Common myeloid progenitor, CD34-positive (primary cell): ENCODE measurements at regions not wholly inside any gene's neighbourhood (a gene's known extent, or its start where the extent isn't known, plus 50 kb on each side); places are given as distances from the start of the nearest gene placed in this dataset.

Experiments used
- CTCF ChIA-PET: fragments of 350-600 bp; sonication (Branson Sonifier 250); formaldehyde crosslinking; loops from one replicate; lab custom pipeline; 2021; ENCODE audit warnings: antibody characterized with exemption; lab: Charles Lee
- POLR2A ChIA-PET: fragments of 350-600 bp; sonication (Branson Sonifier 250); formaldehyde crosslinking; loops from one replicate; lab custom pipeline; 2021; ENCODE audit warnings: antibody characterized with exemption; lab: Charles Lee
- DNase-seq, 3 donors: peaks; one replicate each; pipeline versions ENCODE4 v3.0.0 to v3.0.0-alpha.2; 2013
- H3K27ac ChIP-seq, 2 experiments: 1 replicate in 1 of 2; 2 replicates in 1 of 2; pipeline ENCODE4 v1.7.0; 2013; ENCODE audit warnings: inconsistent platforms in 2 of 2, low read length in 2 of 2, mild to moderate bottlenecking in 2 of 2, low read depth in 1 of 2, moderate library complexity in 1 of 2; ENCODE audit not compliant: severe bottlenecking in 2 of 2, insufficient read depth in 1 of 2, poor library complexity in 1 of 2
- H3K27me3 ChIP-seq, 5 experiments: replicated peaks in 2 of 5; 1 replicate in 3 of 5; 2 replicates in 2 of 5; pipeline versions ENCODE4 v1.6.1 to v1.7.0; 2013; ENCODE audit warnings: low read length in 4 of 5, mild to moderate bottlenecking in 2 of 5, moderate library complexity in 2 of 5, inconsistent platforms in 1 of 5; ENCODE audit not compliant: insufficient read depth in 5 of 5, control insufficient read depth in 4 of 5
- H3K36me3 ChIP-seq, 4 experiments: 1 replicate in 2 of 4; 2 replicates in 2 of 4; pipeline versions ENCODE4 v1.6.1 to v1.7.0; 2013; ENCODE audit warnings: low read length in 3 of 4, control low read depth in 1 of 4, mild to moderate bottlenecking in 1 of 4; ENCODE audit not compliant: control insufficient read depth in 4 of 4, insufficient read depth in 4 of 4
- H3K4me1 ChIP-seq, 4 experiments: 1 replicate in 3 of 4; 2 replicates in 1 of 4; pipeline versions ENCODE4 v1.6.1 to v1.7.1; 2013; ENCODE audit warnings: low read length in 3 of 4, mild to moderate bottlenecking in 3 of 4, control low read depth in 1 of 4, inconsistent platforms in 1 of 4, moderate library complexity in 1 of 4; ENCODE audit not compliant: control insufficient read depth in 4 of 4, insufficient read depth in 4 of 4; ENCODE audit errors: control extremely low read depth in 1 of 4
- H3K4me3 ChIP-seq, 7 experiments: 1 replicate in 4 of 7; 2 replicates in 3 of 7; pipeline versions ENCODE4 v1.5.1 to v1.7.0; 2013; ENCODE audit warnings: mild to moderate bottlenecking in 7 of 7, low read length in 6 of 7, moderate library complexity in 6 of 7, inconsistent platforms in 2 of 7, low read depth in 2 of 7, control low read depth in 1 of 7; ENCODE audit not compliant: insufficient read depth in 4 of 7, control insufficient read depth in 1 of 7; ENCODE audit errors: extremely low read depth in 1 of 7
- H3K9me3 ChIP-seq, 5 experiments: 1 replicate in 4 of 5; 2 replicates in 1 of 5; pipeline versions ENCODE4 v1.6.1 to v1.7.1; 2013; ENCODE audit warnings: low read length in 4 of 5, mild to moderate bottlenecking in 2 of 5, inconsistent platforms in 1 of 5, low read depth in 1 of 5, moderate library complexity in 1 of 5; ENCODE audit not compliant: control insufficient read depth in 4 of 5, insufficient read depth in 2 of 5; ENCODE audit errors: control extremely low read depth in 1 of 5
- WGBS: methylation state at CpG from one replicate; pipeline ENCODE4 v1.1.5; 2013; ENCODE audit not compliant: insufficient coverage; 5-methylcytosine and 5-hydroxymethylcytosine counted together

GRCh38 chr2:56871644-56872043, 687.9 kb downstream of the CCDC85A start:
- ChIA-PET POLR2A (no interaction called here), CTCF (no interaction called here)
- H3K4me3 ChIP-seq: no peak overlapping the region
- no peak for DNase-seq
- WGBS: no CpG with 5 or more reads among the region's 1 CpG
- H3K9me3 ChIP-seq: no peaks in the 10 kb centered on the region
- H3K4me1 ChIP-seq: no peaks in the 10 kb centered on the region
- no peaks in the 10 kb centered on the region for H3K36me3 ChIP-seq
- H3K27me3 ChIP-seq: no peaks in the 10 kb centered on the region
- H3K27ac ChIP-seq: no peak overlapping the region

- CTCF ChIA-PET: no interaction called here
These were observed 690.9 kb downstream of the CCDC85A start for GRCh38 chr2:56874717-56875116.

DNA sequence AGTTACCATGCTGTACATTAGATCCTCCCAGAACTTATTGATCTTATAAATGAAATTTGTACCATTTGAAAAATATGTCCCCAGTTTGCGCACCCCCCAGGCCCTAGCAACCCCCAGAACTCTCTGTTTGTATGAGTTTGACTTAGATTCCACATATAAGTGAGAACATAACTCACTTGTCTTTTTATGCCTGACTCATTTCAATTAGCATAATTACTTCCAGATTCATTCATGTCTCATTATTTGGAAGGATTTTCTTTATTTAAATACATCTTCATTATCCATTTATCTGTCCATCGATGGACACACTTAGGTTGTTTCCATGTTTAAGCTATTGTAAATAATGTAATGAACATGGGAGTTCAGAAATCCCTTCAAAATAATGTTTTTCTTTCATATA, 705.9 kb downstream of the CCDC85A start:
- Histone ChIP-seq H3K4me3 (no peak overlapping the region), H3K36me3 (no peaks in the 10 kb centered on the region), H3K9me3 (no peaks in the 10 kb centered on the region), H3K4me1 (no peaks in the 10 kb centered on the region), H3K27me3 (no peaks in the 10 kb centered on the region), H3K27ac (no peak overlapping the region)
- POLR2A ChIA-PET: no interaction called here
- no CpG with 5 or more reads among the region's 2 CpGs for WGBS
- CTCF ChIA-PET: no interaction called here
- no peak for DNase-seq

More at GRCh38 chr2:56874717-56875116, 690.9 kb downstream of the CCDC85A start:
- Histone ChIP-seq H3K9me3 (no peaks in the 10 kb centered on the region), H3K4me3 (no peak overlapping the region), H3K27me3 (no peaks in the 10 kb centered on the region), H3K4me1 (no peaks in the 10 kb centered on the region), H3K27ac (no peak overlapping the region), H3K36me3 (no peaks in the 10 kb centered on the region)
- WGBS: 98% methylated on average over 4 of the region's 4 CpGs
- POLR2A ChIA-PET: no interaction called here
- no peak for DNase-seq

DNA sequence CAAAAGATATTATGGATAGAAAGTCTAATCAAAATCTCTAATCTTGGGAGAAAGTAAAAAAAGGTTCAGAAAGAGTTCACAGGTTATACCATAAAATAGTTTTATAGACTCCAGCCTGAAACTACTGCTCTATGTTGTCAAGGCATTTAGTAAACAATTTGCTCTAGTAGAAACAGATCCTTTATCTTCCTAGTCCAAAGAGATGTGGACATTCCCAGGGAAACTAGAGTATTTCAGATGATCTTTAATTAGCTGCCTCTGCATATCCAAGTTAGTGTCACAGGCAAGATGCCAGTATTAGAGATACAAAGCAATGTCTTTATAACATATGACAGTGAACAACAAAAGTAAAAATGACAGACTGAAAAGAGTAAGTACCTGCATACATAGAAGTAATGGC, 708.6 kb downstream of the CCDC85A start:
- DNase-seq: no peak
- peaks cover 0 to 1% (median 0%) of the 10 kb centered on the region in 5 experiments for H3K9me3 ChIP-seq
- no peaks in the 10 kb centered on the region for H3K36me3 ChIP-seq
- no peaks in the 10 kb centered on the region for H3K27me3 ChIP-seq
- H3K4me1 ChIP-seq: no peaks in the 10 kb centered on the region
- ChIA-PET CTCF (no interaction called here), POLR2A (no interaction called here)
- H3K4me3 ChIP-seq: no peak overlapping the region
- H3K27ac ChIP-seq: no peak overlapping the region

DNA sequence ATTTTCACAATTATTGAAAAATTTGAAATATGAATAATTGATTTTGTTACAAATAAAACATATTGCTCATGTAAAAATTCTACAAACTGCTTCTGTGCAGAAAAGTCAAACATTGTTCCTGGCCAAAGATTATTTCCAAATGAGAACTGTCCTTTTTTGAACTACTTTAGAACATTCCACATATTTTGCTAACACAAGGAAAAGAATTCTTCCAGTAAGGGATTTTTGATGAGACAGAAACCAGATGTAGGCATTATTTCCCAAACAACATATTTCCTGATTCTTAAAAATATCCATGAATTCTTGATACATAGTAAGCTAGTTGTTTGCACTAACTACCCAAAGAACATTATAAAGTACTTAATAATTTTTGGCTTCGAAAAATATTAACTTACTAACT, 715.2 kb downstream of the CCDC85A start:
- no peak for DNase-seq
- no CpG with 5 or more reads among the region's 1 CpG for WGBS
- no peaks in the 10 kb centered on the region for H3K36me3 ChIP-seq
- H3K4me3 ChIP-seq: no peak overlapping the region
- POLR2A ChIA-PET: no interaction called here
- H3K4me1 ChIP-seq: no peaks in the 10 kb centered on the region
- CTCF ChIA-PET: no interaction called here
- no peak overlapping the region for H3K27ac ChIP-seq
- peaks cover 0 to 1% (median 0%) of the 10 kb centered on the region in 5 experiments for H3K9me3 ChIP-seq
- H3K27me3 ChIP-seq: no peaks in the 10 kb centered on the region

DNA sequence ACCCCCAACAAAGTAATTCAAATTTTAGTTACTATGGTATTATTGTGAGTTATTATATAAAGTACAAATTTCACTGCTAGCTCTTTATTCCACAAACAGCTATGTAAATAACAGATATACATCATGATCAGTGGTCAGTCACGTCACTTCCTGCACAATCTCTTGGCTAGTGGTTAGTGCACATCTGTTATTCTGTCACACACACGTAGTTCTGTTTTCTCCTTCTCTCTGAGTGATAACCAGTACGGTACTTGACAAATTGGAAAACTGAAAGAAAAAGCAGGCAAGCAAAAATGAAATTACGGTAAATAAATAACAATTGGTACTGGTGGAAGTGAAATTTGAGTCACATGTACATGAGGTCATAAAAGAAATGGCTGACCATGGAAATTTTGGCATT, 728.7 kb downstream of the CCDC85A start:
- no peaks in the 10 kb centered on the region for H3K9me3 ChIP-seq
- H3K27me3 ChIP-seq: no peaks in the 10 kb centered on the region
- ChIA-PET CTCF (interaction anchor here (0.7 kb wide), 1 partner anchor 38 kb away, joined by 3 read pairs; no protein-coding TSS in a partner anchor), POLR2A (no interaction called here)
- DNase-seq: no peak
- H3K36me3 ChIP-seq: no peaks in the 10 kb centered on the region
- WGBS: 62% methylated on average over 2 of the region's 4 CpGs
- H3K27ac ChIP-seq: no peak overlapping the region
- H3K4me1 ChIP-seq: no peaks in the 10 kb centered on the region
- no peak overlapping the region for H3K4me3 ChIP-seq

DNA sequence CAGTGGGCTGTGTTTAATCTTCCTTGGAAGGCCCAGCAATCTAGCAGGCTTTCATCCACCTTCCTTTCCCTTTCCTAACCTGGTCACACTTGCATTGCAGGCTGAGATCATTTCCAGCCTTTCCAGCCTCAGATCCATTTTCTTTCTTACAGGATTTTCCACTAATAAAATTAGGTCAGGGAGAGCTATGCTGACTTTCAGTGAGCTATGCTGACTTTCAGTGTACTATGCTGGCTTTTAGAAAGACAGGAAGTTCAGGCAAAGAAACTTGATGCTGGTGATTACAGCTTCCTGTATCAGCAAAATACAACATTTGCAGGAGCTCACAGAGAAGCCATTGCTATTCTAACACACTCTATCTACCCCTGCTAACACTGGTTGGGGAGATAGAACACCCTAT, 735.0 kb downstream of the CCDC85A start:
- H3K4me1 ChIP-seq: no peaks in the 10 kb centered on the region
- DNase-seq: no peak
- no peaks in the 10 kb centered on the region for H3K9me3 ChIP-seq
- H3K4me3 ChIP-seq: no peak overlapping the region
- no peaks in the 10 kb centered on the region for H3K27me3 ChIP-seq
- no peak overlapping the region for H3K27ac ChIP-seq
- ChIA-PET CTCF (no interaction called here), POLR2A (no interaction called here)
- H3K36me3 ChIP-seq: no peaks in the 10 kb centered on the region
